Keratinocyte (primary cell): ENCODE measurements at regions not wholly inside any gene's neighbourhood (a gene's known extent, or its start where the extent isn't known, plus 50 kb on each side); places are given as distances from the start of the nearest gene placed in this dataset.

Experiments
- EZH2 ChIP-seq: IDR thresholded peaks from one replicate; pipeline ENCODE4 v1.6.1; 2012; ENCODE audit warnings: inconsistent platforms, mild to moderate bottlenecking, low read length, moderate library complexity
- TF ChIP-seq, protein P1 (sequence below), 3 experiments: IDR thresholded peaks in 1 of 3; conservative IDR thresholded peaks in 1 of 3; optimal IDR thresholded peaks in 1 of 3; 2 replicates in 2 of 3; 3 replicates in 1 of 3; pipeline versions ENCODE3 to v1.5.1; 2011; ENCODE audit warnings: low read length in 3 of 3, mild to moderate bottlenecking in 3 of 3, moderate library complexity in 2 of 3, control low read depth in 1 of 3, inconsistent platforms in 1 of 3; ENCODE audit not compliant: insufficient read depth in 2 of 3; ENCODE audit errors: extremely low read depth in 1 of 3

DNA sequence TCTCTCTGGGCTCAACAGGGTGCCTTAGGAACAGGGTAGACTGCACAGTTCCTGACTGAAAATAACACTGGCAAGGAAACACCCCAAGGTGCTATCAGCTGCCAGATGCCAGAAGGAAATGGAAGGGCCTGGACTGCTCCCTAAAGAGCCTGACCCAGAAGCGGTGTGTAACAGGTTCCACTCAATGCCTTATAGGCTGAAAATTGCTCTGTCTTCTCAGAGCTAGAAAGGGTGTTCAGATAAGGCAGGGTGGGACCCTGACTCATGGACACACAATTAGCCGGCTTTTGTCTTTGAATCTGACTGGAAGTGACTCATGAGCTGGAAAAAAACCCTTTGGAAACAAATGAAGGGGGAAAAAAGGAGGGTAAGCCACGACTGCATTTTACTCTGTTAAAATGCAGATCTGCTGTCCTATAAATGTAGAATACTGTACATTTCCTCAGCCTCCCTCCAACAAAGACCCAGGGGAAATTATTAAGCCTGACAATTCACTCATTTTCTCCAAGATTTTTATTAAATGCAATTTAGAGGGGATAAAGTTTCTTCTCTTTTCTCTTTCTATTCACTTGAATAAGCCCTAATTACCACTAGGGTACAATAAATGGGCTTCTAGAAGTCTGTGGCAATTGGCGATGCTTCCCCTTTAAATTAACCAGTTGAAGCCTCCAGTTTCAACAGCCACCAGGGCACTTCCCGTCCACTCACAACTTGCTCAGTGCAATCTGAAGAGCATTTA lies 160.2 kb upstream of the TBL1XR1 start:
- TF ChIP-seq, protein P1, sequence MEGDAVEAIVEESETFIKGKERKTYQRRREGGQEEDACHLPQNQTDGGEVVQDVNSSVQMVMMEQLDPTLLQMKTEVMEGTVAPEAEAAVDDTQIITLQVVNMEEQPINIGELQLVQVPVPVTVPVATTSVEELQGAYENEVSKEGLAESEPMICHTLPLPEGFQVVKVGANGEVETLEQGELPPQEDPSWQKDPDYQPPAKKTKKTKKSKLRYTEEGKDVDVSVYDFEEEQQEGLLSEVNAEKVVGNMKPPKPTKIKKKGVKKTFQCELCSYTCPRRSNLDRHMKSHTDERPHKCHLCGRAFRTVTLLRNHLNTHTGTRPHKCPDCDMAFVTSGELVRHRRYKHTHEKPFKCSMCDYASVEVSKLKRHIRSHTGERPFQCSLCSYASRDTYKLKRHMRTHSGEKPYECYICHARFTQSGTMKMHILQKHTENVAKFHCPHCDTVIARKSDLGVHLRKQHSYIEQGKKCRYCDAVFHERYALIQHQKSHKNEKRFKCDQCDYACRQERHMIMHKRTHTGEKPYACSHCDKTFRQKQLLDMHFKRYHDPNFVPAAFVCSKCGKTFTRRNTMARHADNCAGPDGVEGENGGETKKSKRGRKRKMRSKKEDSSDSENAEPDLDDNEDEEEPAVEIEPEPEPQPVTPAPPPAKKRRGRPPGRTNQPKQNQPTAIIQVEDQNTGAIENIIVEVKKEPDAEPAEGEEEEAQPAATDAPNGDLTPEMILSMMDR (optimal IDR thresholded peaks at IDR 0.05 in 1 of 3, IDR thresholded peaks at IDR 0.05 in 1 of 3, conservative IDR thresholded peaks at IDR 0.05 in 1 of 3; ENCODE audit: extremely low read depth in 1 of 3, insufficient read depth in 2 of 3, low read length in 3 of 3): peak in 1 of 3 experiments; percentile 17
- no peak for TF ChIP-seq EZH2
